ENCODE measurements at regions not wholly inside any gene's neighbourhood (a gene's known extent, or its start where the extent isn't known, plus 50 kb on each side); places are given as distances from the start of the nearest gene placed in this dataset.

- TF ChIP-seq CTCF (conservative IDR thresholded peaks at IDR 0.05; ENCODE audit: low read length) (no peak), EZH2phosphoT487 (IDR thresholded peaks at IDR 0.05; ENCODE audit: borderline replicate concordance) (no peak)
These were observed 395.7 kb downstream of the BRINP2 start for GRCh38 chr1:177566495-177566894.
